ELR (cell line): ENCODE measurements at regions not wholly inside any gene's neighbourhood (a gene's known extent, or its start where the extent isn't known, plus 50 kb on each side); places are given as distances from the start of the nearest gene placed in this dataset.

ENCODE experiments used
- DNase-seq: peaks from one replicate; pipeline ENCODE4 v3.0.0-alpha.2; 2015; ENCODE audit warnings: low read depth

DNA sequence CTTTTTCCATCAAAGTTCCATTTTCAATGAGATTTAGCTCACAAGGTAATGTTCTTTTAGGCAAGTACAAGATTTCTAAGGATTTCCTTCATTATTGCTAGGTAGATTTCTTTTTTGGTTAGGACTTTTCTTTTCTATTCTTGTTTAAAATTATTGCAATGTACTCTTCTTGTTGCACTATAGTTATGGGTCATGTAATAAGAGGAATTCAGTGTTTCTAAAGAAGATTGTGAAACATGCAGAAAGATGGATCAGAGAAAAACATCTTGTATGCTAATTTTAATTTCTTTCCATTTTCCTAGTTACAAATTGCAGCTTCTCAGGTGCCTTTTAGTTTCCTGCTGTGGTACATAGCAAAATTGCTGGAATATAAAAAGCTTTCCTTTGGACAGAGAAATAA is 56.1 kb downstream of the BTG1 start:
- DNase-seq = no peak

DNA sequence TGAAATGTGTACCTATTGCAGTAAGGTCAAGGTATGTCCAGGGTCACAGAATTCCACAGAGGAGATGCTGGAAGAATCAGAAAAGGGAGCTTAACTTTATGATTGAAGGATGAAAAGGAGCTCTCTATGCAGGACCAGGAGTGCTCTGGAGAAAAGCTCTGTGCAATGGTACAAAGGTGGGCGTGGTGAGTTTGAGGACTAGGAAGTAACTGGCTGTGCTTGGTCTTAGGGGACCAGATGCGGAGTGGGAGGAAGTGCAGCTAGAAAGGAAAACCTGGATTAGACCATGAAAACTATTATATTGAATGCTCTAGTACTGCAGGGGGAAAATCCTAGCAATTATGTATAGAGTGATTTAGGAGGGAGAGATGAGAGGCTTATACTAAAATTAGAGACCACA is 56.8 kb downstream of the BTG1 start:
- no peak for DNase-seq

DNA sequence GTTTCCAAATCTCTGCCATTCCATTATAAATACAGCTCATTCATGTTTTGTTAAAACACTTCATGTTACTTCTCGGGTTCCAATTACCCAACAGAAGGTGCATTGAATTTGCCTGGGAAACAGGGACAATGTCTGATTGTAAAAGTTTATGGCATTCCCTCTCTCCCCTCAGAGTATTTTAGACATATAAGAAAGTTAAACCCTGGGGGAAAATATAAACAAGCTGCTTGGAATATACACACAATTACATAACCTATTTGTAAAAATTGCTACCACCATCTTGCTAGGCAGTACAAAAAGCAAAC is 60.0 kb downstream of the BTG1 start:
- no peak for DNase-seq

DNA sequence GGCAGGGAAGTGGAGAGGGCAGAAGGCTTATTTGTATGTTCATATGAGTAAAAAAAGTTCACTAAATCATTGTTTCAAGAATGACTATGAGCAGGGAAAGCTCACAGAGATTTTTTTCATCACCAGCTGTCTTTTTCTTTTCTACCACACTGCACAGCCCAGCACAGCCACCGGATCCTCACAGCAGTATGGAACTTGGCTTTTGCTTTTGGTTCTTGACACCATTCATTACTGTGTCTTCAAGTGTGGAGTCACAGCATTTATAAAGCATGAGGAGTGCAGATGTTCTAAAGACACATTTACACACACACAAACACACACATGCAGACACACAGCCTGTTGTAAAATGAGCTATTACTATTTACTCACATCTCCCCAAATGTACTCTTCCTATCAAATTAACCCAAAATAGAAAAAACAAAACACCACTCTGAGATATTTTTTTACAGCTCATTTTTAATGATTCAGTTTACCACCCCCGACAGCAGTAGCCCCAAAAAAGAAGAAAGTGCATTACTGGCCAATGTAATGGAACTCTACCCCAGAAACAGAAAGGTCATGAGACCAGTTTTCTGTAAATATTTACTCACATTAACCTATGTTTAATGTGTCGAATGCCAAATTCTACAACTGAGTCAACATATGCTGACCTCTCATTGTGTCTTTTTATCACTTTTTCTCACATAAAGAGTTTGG is 60.5 kb downstream of the BTG1 start:
- no peak for DNase-seq

DNA sequence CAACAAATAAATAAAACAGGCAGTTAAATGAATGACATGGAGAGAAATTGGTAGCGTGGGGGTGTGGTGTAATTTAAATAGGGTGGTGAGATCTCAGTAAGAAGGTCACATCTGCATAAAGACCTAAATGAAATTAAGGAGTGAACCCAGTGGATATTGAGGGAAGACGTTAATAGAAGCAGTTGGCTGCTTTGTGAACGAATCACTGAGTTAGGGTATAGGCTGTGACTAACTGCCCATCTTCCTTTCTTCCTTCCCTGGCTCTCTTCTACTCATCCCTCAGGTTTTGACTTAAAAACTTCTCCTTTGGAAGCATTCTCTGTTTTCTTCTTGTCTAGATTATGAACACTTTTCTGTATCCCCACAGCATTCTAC is 64.7 kb downstream of the BTG1 start:
- DNase-seq = peak; percentile 32

DNA sequence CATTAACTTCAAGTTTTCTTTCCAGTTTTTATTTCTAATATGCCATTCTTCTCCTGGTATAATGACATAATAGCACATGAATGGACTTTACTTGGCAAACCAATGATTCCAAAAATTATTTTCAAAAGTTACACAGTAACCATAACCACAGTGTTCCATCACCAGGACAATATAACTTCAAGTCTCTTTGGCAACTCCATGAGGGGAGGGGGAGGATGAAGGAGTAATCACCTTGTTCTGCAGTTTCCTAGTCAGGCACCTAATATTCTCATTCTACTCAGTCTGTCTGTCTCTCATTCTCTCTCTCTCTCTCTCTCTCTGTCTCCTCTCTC is 66.6 kb downstream of the BTG1 start:
- DNase-seq = no peak

DNA sequence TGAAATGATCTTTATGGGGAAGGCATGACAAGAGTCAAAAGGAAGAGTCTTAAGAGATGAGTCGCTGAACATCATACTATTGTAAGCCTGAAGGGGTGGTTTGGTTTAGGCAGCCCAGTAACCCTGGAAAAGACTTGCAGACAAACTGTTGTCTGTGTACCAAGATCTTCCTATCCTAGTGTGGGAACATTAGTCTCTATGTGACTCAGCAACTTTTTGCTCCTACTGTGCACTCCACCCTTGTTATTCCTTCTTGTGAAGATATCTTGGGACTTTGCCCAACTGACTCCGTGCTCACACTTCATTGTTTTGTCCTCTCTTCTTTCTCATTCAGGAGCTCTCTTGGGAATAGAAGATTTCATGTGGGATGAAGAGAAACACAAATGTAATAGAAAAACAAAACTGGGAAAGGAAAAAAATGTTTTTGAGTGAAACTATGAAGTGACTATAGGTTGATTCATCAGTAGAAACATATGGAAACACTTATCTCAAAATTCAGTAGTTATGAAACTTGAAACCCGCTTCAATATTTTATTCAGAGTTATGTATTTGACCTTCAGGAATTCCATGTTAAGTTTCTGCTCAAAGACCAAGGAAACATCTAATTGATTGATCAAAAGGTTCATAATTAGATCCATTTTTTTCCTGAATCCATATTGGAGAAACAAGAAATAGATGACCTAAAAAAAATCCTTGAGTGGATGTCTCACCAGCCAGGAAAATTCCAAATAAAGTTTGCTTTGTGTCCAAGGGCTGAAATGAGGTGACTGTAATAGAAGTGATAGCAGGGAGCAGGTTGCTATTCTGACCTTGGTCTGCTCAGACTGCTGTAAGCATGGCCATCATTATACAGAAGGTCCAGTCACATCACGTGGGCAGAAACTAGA is 67.2 kb downstream of the BTG1 start:
- peak; percentile 96 for DNase-seq

DNA sequence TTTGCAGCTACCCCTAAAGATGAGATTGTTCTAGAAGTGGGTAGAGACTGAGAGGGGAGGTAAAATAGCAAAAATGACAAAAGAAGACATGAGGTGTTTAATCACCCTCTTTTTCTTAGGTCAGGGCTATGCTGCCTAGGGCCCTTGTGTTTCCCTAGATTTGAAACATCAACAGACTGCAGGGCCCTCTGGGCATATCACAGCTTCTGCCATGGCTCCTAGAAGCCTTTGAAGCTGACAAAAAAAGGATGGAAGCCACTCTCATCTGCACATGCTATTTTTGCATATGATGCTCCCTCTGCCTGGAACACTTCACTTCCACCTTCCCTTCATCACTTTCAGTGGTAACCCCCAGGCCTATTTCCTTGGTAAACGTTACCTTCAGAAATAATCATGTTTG is 68.1 kb downstream of the BTG1 start:
- no peak for DNase-seq

DNA sequence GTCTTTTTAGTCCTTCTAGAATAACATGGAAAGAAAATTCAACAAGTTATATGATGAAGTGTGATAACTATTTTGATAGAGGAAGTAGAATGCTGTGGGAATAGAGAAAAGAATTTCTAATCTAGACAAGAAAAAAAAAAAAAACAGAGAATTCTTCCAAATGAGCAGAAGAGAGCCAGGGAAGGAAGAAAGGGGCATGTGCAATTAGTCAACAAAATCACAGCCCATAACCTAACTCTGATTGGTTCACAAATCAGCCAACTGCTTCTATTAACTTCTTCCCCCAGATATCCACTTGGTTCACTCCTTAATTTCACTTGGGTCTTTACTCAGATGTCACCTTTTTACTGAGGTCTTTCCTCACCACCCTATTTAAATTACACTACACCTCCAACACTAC is 69.5 kb downstream of the BTG1 start:
- no peak for DNase-seq

DNA sequence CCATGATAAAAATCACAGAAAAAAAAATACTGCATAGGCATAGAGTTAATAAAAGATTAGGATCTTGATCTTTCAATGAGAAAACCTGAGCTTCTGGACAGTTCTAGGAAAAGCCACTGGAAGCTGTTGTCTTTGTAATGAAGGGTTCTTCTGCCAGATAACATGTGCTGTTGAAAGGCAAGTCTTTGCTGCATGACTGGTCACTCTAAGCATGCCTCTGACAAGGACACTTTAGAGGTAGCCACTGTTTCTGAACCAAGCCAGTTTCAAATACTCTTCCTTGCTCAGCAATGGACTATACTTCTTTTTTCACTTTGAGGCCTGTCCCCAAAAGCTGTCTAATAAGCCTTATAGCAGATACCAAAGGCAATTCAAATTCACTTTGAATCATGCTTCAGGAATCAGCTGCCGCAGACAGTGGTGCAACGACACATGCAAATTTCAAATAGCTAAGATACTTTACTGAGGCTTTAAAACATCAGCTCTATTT is 70.2 kb downstream of the BTG1 start:
- DNase-seq = peak; percentile 68

DNA sequence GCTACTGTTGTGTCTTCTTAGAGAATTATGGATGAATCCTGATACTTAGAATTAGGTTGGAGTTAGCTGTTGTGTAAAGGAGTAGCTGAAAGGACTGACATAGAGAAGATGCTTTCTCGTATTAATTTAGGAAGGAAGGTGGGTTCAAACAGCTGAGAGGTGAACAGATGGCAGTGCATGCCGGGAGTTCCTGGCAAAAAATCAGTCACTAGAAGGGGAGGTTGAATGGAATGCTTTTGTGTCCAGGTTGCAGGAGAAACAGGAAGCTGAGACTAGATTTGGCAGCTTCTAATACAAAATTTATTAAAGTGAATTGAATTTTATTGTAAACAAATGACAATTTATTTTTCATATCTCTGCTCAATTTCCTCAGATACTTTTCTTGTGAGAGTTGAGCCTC is 70.8 kb downstream of the BTG1 start:
- DNase-seq = no peak

DNA sequence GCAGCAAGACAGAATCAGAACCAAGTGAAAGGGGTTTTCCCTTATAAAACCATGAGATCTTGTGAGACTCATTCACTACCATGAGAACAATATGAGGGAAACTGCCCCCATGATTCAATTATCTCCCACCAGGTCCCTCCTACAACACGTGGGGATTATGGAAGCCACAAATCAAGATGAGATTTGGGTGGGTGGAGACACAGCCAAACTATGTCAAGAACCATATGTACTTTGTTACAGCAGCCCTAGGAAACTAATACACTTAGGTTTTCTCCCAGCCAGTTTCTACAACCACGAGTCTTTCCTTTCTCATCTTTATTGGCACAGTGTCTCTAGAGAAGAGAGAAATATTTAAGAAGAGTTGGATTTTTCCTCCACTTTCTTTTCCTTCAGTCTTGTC is 72.6 kb downstream of the BTG1 start:
- DNase-seq = no peak

DNA sequence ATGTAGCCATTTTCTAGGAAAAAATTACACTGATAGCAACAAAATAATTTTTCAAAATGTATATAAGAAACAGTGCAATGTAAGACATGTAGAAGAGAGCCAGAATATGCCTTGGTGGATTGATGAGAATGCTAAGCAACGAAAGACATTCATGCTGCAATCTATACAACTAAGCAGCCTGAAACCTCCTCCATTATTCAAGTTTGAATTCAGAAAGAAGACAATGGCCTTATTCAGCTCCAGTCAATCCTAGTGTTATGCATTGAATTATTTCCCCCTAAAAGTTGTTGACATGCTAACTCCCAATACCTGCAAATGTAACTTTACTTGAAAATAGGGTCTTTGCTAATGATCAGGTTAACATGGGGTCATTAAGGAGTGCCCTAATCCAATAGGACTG is 73.5 kb downstream of the BTG1 start:
- DNase-seq = no peak

DNA sequence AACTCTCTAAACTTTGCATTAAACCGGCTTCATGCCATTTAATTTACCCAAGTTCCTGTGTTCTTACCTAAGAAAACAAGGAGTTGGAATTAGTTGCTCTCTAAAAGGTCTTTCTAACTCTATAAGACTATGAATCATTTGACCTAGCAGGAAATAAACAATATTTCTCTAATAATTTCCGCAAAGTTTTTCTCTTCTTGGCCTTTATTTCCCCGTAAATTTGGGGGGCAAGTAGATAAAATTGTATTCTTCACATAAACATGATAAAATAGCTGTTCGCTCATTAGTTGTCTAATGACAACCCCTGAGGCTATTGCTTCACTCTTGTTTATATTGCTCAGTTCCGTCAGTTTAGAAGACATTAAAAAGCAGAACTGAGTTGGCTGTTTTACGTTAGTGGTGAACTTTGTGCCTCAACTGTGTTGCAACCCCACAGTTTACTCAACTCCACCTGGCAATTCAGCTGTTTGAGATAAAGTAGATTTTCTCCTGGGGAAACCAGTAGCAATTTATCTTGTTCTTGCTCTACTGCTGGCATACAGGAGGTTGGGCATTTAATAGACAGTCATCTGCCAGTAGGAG is 74.7 kb downstream of the BTG1 start:
- DNase-seq = peak; percentile 38

DNA sequence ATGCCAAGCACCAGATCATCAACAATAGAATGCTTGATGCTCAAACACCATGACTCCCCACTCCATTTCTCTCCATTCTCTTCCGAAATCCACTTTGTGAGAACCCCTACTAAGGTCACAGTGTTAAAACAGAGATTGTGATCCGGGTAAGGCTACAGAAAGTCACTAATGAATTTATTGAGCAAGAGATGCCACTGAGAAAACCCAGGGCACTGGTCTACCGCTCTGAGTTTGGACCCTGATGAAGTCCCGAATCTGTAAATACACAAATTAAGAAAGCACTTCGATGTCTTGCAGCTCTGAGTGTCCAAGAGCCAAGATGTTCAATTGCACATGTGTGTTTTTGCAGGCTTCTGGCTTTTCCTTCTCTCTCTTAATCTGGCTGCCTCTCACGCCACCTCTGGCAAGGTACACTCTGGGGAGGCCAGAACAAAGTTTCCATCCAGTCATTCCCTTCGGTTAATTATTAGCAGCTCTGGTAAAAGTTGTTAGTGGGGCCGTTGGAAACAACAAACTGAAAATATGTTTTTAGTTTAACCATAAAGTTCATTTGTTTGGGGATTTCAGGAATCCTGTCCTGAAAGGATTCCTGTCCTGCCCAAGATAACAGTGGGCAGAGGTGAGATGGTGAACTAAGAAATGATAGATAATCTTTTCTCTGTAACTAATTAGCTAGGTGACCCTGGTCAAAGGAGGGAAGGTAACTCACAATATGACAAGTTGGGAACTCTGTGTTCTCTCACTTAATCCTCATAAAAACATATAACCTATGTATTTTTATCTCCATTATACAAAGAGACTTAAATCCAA is 75.4 kb downstream of the BTG1 start:
- no peak for DNase-seq

DNA sequence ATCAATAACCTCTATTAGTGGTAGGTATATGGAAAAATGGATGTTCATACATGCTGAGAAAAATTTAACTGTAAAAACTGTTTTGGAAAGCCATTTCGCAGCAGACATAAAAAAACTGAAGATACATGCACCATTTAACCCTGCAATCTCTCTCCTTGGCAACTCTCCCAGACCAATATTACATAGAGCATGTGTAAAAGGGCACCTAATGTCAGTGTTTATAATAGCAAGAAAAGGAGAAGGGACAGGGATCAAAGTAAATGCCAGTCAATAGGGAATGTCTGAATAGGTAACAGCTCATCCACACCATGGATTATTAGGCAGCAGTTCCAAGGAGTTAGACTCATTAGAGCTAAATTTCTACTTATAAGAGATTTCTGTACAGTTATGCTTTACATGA is 77.2 kb downstream of the BTG1 start:
- no peak for DNase-seq

DNA sequence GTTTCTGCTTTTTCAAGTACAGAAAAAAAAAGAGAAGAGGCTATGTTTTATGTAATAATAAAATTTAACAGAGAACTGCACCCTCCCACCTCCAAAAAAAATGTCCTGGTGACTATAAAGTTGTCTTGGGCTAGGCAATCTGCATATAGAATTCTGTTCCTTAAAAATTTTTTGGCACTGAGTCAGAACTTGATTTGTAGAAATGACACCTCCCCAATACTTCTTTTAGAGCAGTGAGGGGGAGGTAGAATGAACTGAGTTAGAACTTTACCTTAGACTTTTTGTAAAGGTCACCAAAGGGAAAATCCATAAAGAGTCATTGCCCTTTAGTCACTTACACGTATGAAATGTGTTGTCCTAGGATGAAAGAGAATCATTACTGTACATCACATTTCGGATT is 80.0 kb downstream of the BTG1 start:
- no peak for DNase-seq

DNA sequence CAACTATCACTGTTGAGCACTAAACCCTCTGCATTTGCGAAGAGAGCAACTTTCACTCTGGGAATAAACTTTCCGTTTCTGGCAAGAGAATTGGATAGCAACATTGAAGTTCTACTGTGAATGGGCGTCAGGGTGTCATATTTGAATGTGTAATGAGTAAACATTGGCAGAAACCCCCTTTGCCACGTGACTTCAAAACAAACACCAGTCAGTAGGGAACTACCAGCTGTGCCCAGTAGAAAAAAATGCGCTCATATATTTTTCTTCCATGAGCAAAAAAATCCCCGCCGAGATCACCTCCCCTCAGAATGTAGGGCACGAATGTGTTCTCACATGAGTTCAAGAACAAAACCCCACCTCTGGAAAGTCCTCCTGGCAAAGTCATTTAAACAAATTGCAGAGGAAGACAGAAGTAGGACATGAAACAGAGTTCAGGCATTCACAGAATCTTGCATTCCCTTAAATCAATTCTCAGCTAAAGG is 80.6 kb downstream of the BTG1 start:
- no peak for DNase-seq

DNA sequence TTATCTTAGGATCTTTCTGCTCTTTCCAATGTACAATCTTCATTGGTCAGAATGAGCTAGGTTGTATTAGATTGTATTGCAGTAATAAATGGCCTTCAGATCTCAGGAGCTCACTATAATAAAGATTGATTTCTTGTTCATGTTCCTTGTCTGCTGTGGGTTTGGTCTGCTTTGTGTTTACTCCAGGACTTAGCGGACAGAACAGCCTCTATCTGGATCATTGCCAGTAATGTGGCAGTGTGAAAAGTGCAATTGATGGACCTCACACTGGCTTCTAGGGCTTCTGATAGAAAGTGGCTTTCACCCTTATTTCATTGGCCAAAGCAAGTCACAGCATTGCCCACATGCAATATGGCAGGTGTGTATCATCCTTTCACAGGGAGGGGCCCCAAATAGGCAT is 81.2 kb downstream of the BTG1 start:
- no peak for DNase-seq

DNA sequence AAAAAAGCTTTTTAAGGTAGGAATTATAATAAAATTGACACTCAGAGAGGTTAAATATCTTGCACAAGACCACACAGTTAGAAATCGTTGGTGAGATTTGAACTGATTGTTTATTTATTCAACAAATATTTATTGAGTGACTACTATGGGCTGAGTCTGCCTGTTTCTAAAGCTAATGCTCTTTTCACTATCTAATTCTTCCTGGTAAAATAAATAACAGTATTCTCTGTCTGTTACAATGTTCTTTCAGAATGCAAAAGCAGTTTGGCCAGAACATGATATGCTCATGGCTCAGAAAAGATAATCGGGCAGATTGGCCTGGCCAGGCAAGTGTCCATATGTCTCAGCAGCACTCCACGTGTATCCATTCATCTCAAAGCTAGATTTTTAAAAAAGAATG is 82.0 kb downstream of the BTG1 start:
- DNase-seq = peak; percentile 71

DNA sequence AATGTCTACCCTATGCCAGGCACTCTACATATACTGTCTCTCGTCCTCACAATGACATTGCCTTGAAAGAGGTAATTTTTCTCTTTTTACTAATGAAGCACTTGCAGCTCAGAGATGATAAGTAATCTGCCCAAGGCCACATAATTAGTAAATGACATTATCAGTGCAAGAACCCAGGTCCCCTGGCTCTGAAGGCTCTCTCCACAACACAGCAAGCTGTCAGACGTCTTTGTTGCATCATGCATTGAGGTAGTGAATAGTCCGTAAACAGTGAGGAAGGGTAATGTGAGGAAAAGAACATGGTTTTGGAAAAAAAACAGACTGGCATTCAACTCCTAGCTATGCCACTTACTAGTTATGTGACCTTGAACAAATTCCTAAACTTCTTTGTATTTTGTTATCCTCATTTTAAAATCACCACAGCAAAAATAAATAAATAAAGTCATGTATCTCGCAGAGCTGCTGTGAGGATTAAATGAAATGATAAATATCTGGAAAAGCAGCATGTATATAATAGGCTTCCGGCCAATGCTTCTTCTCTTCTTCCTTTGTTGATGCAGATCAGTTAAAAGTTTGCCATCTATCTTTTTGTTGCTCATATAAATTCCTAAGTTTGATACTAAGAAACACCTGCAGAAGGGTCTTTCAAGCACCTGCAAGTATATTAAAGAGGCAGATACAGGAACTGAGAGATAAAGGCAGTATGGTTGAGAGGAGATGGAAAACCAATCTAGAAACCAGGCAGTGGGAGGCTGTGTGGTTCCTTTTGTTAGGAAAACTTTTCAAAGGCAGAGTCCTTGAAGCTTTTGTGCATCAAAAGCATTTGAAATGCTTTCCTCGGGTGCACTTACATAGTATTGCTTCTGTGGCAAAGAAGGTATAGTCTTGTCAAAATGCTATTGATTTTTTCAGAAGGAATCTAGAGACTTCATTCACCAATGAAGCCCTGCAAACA is 82.8 kb downstream of the BTG1 start:
- DNase-seq = no peak
